ENCODE measurements at regions not wholly inside any gene's neighbourhood (a gene's known extent, or its start where the extent isn't known, plus 50 kb on each side); places are given as distances from the start of the nearest gene placed in this dataset.
"Not testable (repeated sequence)": the region's sequence is repeated elsewhere in the genome, so short reads cannot be mapped to it uniquely, and the experiment has no call there.

DNA sequence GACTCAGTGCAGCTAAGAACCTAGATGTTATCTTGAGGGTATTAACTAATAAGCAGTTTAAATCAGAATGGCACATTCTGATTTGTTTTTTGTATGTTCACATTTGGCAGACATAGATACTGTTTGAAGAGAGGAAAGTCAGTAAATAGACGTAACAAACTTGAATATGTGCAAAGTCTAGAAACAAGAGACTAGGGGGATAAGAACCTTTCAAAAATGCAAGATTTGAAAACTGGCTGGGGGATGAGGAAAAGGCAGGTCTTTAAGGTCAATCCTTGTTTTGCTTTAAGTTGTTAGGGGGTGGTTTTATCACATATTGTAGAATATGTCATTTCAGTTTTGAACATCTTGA, 136.5 kb downstream of the ZNF92 start:
- H3K4me1 ChIP-seq (ENCODE audit: control insufficient read depth, extremely low read depth, insufficient read depth, low read length); H2AFZ ChIP-seq (ENCODE audit: control insufficient read depth, low read length); H3K9me1 ChIP-seq (ENCODE audit: control insufficient read depth, extremely low read depth, insufficient read depth, low read length); H3K9ac ChIP-seq (ENCODE audit: control insufficient read depth, extremely low read depth, insufficient read depth, low read length); H3K9me3 ChIP-seq (ENCODE audit: control insufficient read depth, low read depth, low read length); H3K27ac ChIP-seq (ENCODE audit: control insufficient read depth, insufficient read depth, low read length); dilution Hi-C loops (cut with MboI; ENCODE audit: extremely low pct_ligation_motif_present, low sequenced_read_pairs); H4K20me1 ChIP-seq (ENCODE audit: control insufficient read depth, extremely low read depth, insufficient read depth, low read length); DNase-seq (ENCODE audit: low read depth, low spot score); H3K79me2 ChIP-seq (ENCODE audit: control insufficient read depth, insufficient read depth, low read length); FAIRE-seq; H3K4me3 ChIP-seq (ENCODE audit: control insufficient read depth in 2 of 3, extremely low read depth in 1 of 3, insufficient read depth in 2 of 3, low read depth in 1 of 3, low read length in 3 of 3); H3K36me3 ChIP-seq (ENCODE audit: control insufficient read depth in 2 of 2, extremely low read depth in 1 of 2, insufficient read depth in 2 of 2, low read length in 2 of 2): not testable (repeated sequence)
- Histone ChIP-seq H3K4me2 (ENCODE audit: control insufficient read depth, extremely low read depth, insufficient read depth, low read depth, low read length) (peak overlapping the region; percentile 56), H3K27me3 (ENCODE audit: control insufficient read depth, extremely low read depth, insufficient read depth, low read length) (peaks cover 16% of the 10 kb centered on the region)
- TF ChIP-seq EZH2 (IDR thresholded peaks at IDR 0.05; ENCODE audit: low read length): peak; percentile 91

- H3K4me1 ChIP-seq (ENCODE audit: control insufficient read depth, extremely low read depth, insufficient read depth, low read length); H3K36me3 ChIP-seq (ENCODE audit: control insufficient read depth in 2 of 2, extremely low read depth in 1 of 2, insufficient read depth in 2 of 2, low read length in 2 of 2); H4K20me1 ChIP-seq (ENCODE audit: control insufficient read depth, extremely low read depth, insufficient read depth, low read length); FAIRE-seq; H3K9me1 ChIP-seq (ENCODE audit: control insufficient read depth, extremely low read depth, insufficient read depth, low read length); H2AFZ ChIP-seq (ENCODE audit: control insufficient read depth, low read length); H3K79me2 ChIP-seq (ENCODE audit: control insufficient read depth, insufficient read depth, low read length); H3K4me3 ChIP-seq (ENCODE audit: control insufficient read depth in 2 of 3, extremely low read depth in 1 of 3, insufficient read depth in 2 of 3, low read depth in 1 of 3, low read length in 3 of 3); DNase-seq (ENCODE audit: low read depth, low spot score); H3K4me2 ChIP-seq (ENCODE audit: control insufficient read depth, extremely low read depth, insufficient read depth, low read depth, low read length); H3K27me3 ChIP-seq (ENCODE audit: control insufficient read depth, extremely low read depth, insufficient read depth, low read length); H3K9me3 ChIP-seq (ENCODE audit: control insufficient read depth, low read depth, low read length); H3K9ac ChIP-seq (ENCODE audit: control insufficient read depth, extremely low read depth, insufficient read depth, low read length); dilution Hi-C loops (cut with MboI; ENCODE audit: extremely low pct_ligation_motif_present, low sequenced_read_pairs); H3K27ac ChIP-seq (ENCODE audit: control insufficient read depth, insufficient read depth, low read length): not testable (repeated sequence)
These were observed 146.1 kb downstream of the ZNF92 start for GRCh38 chr7:65519751-65520150.

- H3K4me2 ChIP-seq (ENCODE audit: control insufficient read depth, extremely low read depth, insufficient read depth, low read depth, low read length); H3K9me3 ChIP-seq (ENCODE audit: control insufficient read depth, low read depth, low read length); FAIRE-seq; H3K27ac ChIP-seq (ENCODE audit: control insufficient read depth, insufficient read depth, low read length); H3K27me3 ChIP-seq (ENCODE audit: control insufficient read depth, extremely low read depth, insufficient read depth, low read length); H2AFZ ChIP-seq (ENCODE audit: control insufficient read depth, low read length); H3K4me3 ChIP-seq (ENCODE audit: control insufficient read depth in 2 of 3, extremely low read depth in 1 of 3, insufficient read depth in 2 of 3, low read depth in 1 of 3, low read length in 3 of 3); H4K20me1 ChIP-seq (ENCODE audit: control insufficient read depth, extremely low read depth, insufficient read depth, low read length); H3K79me2 ChIP-seq (ENCODE audit: control insufficient read depth, insufficient read depth, low read length); DNase-seq (ENCODE audit: low read depth, low spot score); dilution Hi-C loops (cut with MboI; ENCODE audit: extremely low pct_ligation_motif_present, low sequenced_read_pairs); H3K36me3 ChIP-seq (ENCODE audit: control insufficient read depth in 2 of 2, extremely low read depth in 1 of 2, insufficient read depth in 2 of 2, low read length in 2 of 2); H3K9ac ChIP-seq (ENCODE audit: control insufficient read depth, extremely low read depth, insufficient read depth, low read length); H3K9me1 ChIP-seq (ENCODE audit: control insufficient read depth, extremely low read depth, insufficient read depth, low read length); H3K4me1 ChIP-seq (ENCODE audit: control insufficient read depth, extremely low read depth, insufficient read depth, low read length): not testable (repeated sequence)
These were observed 172.0 kb downstream of the ZNF92 start for GRCh38 chr7:65545465-65546161.

GRCh38 chr7:65549589-65550443, 176.2 kb downstream of the ZNF92 start:
- H3K36me3 ChIP-seq (ENCODE audit: control insufficient read depth in 2 of 2, extremely low read depth in 1 of 2, insufficient read depth in 2 of 2, low read length in 2 of 2); FAIRE-seq; dilution Hi-C loops (cut with MboI; ENCODE audit: extremely low pct_ligation_motif_present, low sequenced_read_pairs); H3K27ac ChIP-seq (ENCODE audit: control insufficient read depth, insufficient read depth, low read length); H3K27me3 ChIP-seq (ENCODE audit: control insufficient read depth, extremely low read depth, insufficient read depth, low read length); H3K79me2 ChIP-seq (ENCODE audit: control insufficient read depth, insufficient read depth, low read length); H3K9me1 ChIP-seq (ENCODE audit: control insufficient read depth, extremely low read depth, insufficient read depth, low read length); H3K9me3 ChIP-seq (ENCODE audit: control insufficient read depth, low read depth, low read length); H3K4me3 ChIP-seq (ENCODE audit: control insufficient read depth in 2 of 3, extremely low read depth in 1 of 3, insufficient read depth in 2 of 3, low read depth in 1 of 3, low read length in 3 of 3); H3K4me1 ChIP-seq (ENCODE audit: control insufficient read depth, extremely low read depth, insufficient read depth, low read length); H4K20me1 ChIP-seq (ENCODE audit: control insufficient read depth, extremely low read depth, insufficient read depth, low read length); H2AFZ ChIP-seq (ENCODE audit: control insufficient read depth, low read length); DNase-seq (ENCODE audit: low read depth, low spot score); H3K4me2 ChIP-seq (ENCODE audit: control insufficient read depth, extremely low read depth, insufficient read depth, low read depth, low read length); H3K9ac ChIP-seq (ENCODE audit: control insufficient read depth, extremely low read depth, insufficient read depth, low read length): not testable (repeated sequence)

DNA sequence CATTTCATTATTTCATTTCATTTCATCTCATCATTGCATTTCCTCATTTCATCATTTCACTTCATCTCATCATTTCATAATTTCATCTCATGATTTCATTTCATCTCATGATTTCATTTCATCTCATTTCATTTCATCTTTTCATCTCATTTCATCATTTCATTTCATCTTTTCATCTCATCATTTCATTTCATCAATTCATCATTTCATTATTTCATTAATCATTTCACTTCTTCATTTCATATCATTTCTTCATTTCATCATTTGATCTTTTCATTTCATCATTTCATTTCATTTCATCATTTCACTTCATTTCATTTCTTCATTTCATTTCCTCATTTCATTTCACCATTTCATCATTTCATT, 176.8 kb downstream of the ZNF92 start:
- FAIRE-seq: not testable (repeated sequence)

More for the DNA sequence above, 176.8 kb downstream of the ZNF92 start:
- H3K9ac ChIP-seq (ENCODE audit: control insufficient read depth, extremely low read depth, insufficient read depth, low read length); H3K4me1 ChIP-seq (ENCODE audit: control insufficient read depth, extremely low read depth, insufficient read depth, low read length); H3K9me1 ChIP-seq (ENCODE audit: control insufficient read depth, extremely low read depth, insufficient read depth, low read length); H3K9me3 ChIP-seq (ENCODE audit: control insufficient read depth, low read depth, low read length); H3K79me2 ChIP-seq (ENCODE audit: control insufficient read depth, insufficient read depth, low read length); H3K27ac ChIP-seq (ENCODE audit: control insufficient read depth, insufficient read depth, low read length); H3K4me3 ChIP-seq (ENCODE audit: control insufficient read depth in 2 of 3, extremely low read depth in 1 of 3, insufficient read depth in 2 of 3, low read depth in 1 of 3, low read length in 3 of 3); H4K20me1 ChIP-seq (ENCODE audit: control insufficient read depth, extremely low read depth, insufficient read depth, low read length); H3K27me3 ChIP-seq (ENCODE audit: control insufficient read depth, extremely low read depth, insufficient read depth, low read length); H3K36me3 ChIP-seq (ENCODE audit: control insufficient read depth in 2 of 2, extremely low read depth in 1 of 2, insufficient read depth in 2 of 2, low read length in 2 of 2); dilution Hi-C loops (cut with MboI; ENCODE audit: extremely low pct_ligation_motif_present, low sequenced_read_pairs); H3K4me2 ChIP-seq (ENCODE audit: control insufficient read depth, extremely low read depth, insufficient read depth, low read depth, low read length); H2AFZ ChIP-seq (ENCODE audit: control insufficient read depth, low read length); DNase-seq (ENCODE audit: low read depth, low spot score): not testable (repeated sequence)

Data from keratinocyte (primary cell).